ENCODE measurements at regions not wholly inside any gene's neighbourhood (a gene's known extent, or its start where the extent isn't known, plus 50 kb on each side); places are given as distances from the start of the nearest gene placed in this dataset.
A peak's percentile ranks its signal among the peaks of the same experiment; 100 is the strongest.

GRCh38 chr13:48181482-48182145 is 51.4 kb upstream of the ITM2B start:
- DNase-seq (ENCODE audit: low read depth): no peak

- DNase-seq (ENCODE audit: low read depth): no peak
These were observed 54.9 kb upstream of the ITM2B start for GRCh38 chr13:48178126-48178525.

GRCh38 chr13:48176781-48177180 is 56.2 kb upstream of the ITM2B start:
- DNase-seq (ENCODE audit: low read depth): no peak

- DNase-seq (ENCODE audit: low read depth): no peak
These were observed 57.8 kb upstream of the ITM2B start for GRCh38 chr13:48175185-48175584.

GRCh38 chr13:48167866-48168265 is 65.1 kb upstream of the ITM2B start:
- no peak for DNase-seq (ENCODE audit: low read depth)

- DNase-seq (ENCODE audit: low read depth): no peak
These were observed 67.3 kb upstream of the ITM2B start for GRCh38 chr13:48165727-48166126.

GRCh38 chr13:48165063-48165462 is 67.9 kb upstream of the ITM2B start:
- no peak for DNase-seq (ENCODE audit: low read depth)

GRCh38 chr13:48163061-48163460 is 68.2 kb upstream of the MED4 start:
- DNase-seq (ENCODE audit: low read depth): no peak

GRCh38 chr13:48162217-48162616 is 67.3 kb upstream of the MED4 start:
- DNase-seq (ENCODE audit: low read depth): no peak

GRCh38 chr13:48161530-48162179 is 66.8 kb upstream of the MED4 start:
- no peak for DNase-seq (ENCODE audit: low read depth)

- peak; percentile 88 for DNase-seq (ENCODE audit: low read depth)
These were observed 65.8 kb upstream of the MED4 start for GRCh38 chr13:48160606-48161278.

- peak; percentile 83 for DNase-seq (ENCODE audit: low read depth)
These were observed 64.9 kb upstream of the MED4 start for GRCh38 chr13:48159826-48160225.

GRCh38 chr13:48159401-48159800 is 64.5 kb upstream of the MED4 start:
- peak; percentile 87 for DNase-seq (ENCODE audit: low read depth)

GRCh38 chr13:48158915-48159314 is 64.0 kb upstream of the MED4 start:
- DNase-seq (ENCODE audit: low read depth): peak; percentile 69

GRCh38 chr13:48158290-48158689 is 63.4 kb upstream of the MED4 start:
- peak; percentile 92 for DNase-seq (ENCODE audit: low read depth)

GRCh38 chr13:48156466-48156865 is 61.6 kb upstream of the MED4 start:
- DNase-seq (ENCODE audit: low read depth): peak; percentile 25

GRCh38 chr13:48155848-48156247 is 60.9 kb upstream of the MED4 start:
- peak; percentile 89 for DNase-seq (ENCODE audit: low read depth)

- DNase-seq (ENCODE audit: low read depth): no peak
These were observed 59.8 kb upstream of the MED4 start for GRCh38 chr13:48154671-48155070.

- DNase-seq (ENCODE audit: low read depth): no peak
These were observed 58.3 kb upstream of the MED4 start for GRCh38 chr13:48153186-48153585.

GRCh38 chr13:48151363-48152161 is 56.7 kb upstream of the MED4 start:
- DNase-seq (ENCODE audit: low read depth): peak; percentile 64

GRCh38 chr13:48148454-48148853 is 53.5 kb upstream of the MED4 start:
- DNase-seq (ENCODE audit: low read depth): no peak

GRCh38 chr13:48146636-48147035 is 51.7 kb upstream of the MED4 start:
- no peak for DNase-seq (ENCODE audit: low read depth)
